H9 (cell line): ENCODE measurements at regions not wholly inside any gene's neighbourhood (a gene's known extent, or its start where the extent isn't known, plus 50 kb on each side); places are given as distances from the start of the nearest gene placed in this dataset.

Experiments
- DNase-seq: peaks from one replicate; pipeline ENCODE4 v3.0.0-alpha.2; 2017
- H2AFZ ChIP-seq: one replicate; pipeline ENCODE4 v1.6.1; 2013; ENCODE audit warnings: mild to moderate bottlenecking, low read length, control low read depth, moderate library complexity
- H2AK5ac ChIP-seq: 2 replicates; pipeline ENCODE4 v1.6.1; 2013; ENCODE audit warnings: low read length, control low read depth, mixed read lengths; ENCODE audit not compliant: insufficient read length
- H2BK120ac ChIP-seq: one replicate; pipeline ENCODE4 v1.6.1; 2013; ENCODE audit warnings: low read depth, mild to moderate bottlenecking, low read length, control low read depth, inconsistent platforms; ENCODE audit not compliant: poor library complexity, severe bottlenecking
- H2BK12ac ChIP-seq: 2 replicates; pipeline ENCODE4 v1.6.1; 2013; ENCODE audit warnings: low read length, control low read depth, mixed read lengths, low read depth; ENCODE audit not compliant: insufficient read length
- H2BK15ac ChIP-seq: 2 replicates; pipeline ENCODE4 v1.6.1; 2013; ENCODE audit warnings: low read depth, low read length, control low read depth
- H2BK20ac ChIP-seq: one replicate; pipeline ENCODE4 v1.6.1; 2013; ENCODE audit warnings: low read depth, mild to moderate bottlenecking, low read length, control low read depth, inconsistent platforms; ENCODE audit not compliant: poor library complexity, severe bottlenecking
- H2BK5ac ChIP-seq: 2 replicates; pipeline ENCODE4 v1.6.1; 2013; ENCODE audit warnings: low read length, control low read depth, mixed read lengths; ENCODE audit not compliant: insufficient read length
- H3K14ac ChIP-seq: 2 replicates; pipeline ENCODE4 v1.6.1; 2013; ENCODE audit warnings: low read length, control low read depth; ENCODE audit not compliant: insufficient read depth
- H3K18ac ChIP-seq: 2 replicates; pipeline ENCODE4 v1.6.1; 2013; ENCODE audit warnings: low read depth, mild to moderate bottlenecking, mixed read lengths, low read length, control low read depth; ENCODE audit not compliant: insufficient read length
- H3K23ac ChIP-seq: 2 replicates; pipeline ENCODE4 v1.6.1; 2013; ENCODE audit warnings: low read length, control low read depth, mixed read lengths, low read depth; ENCODE audit not compliant: insufficient read length
- H3K23me2 ChIP-seq: 2 replicates; pipeline ENCODE4 v1.6.1; 2013; ENCODE audit warnings: low read depth, mild to moderate bottlenecking, mixed read lengths, low read length, control low read depth; ENCODE audit not compliant: insufficient read length, poor library complexity, severe bottlenecking
- H3K27ac ChIP-seq: 2 replicates; pipeline ENCODE4 v1.5.1; 2013; ENCODE audit warnings: low read length, control low read depth, mixed read lengths, low read depth; ENCODE audit not compliant: insufficient read length
- H3K27me3 ChIP-seq: 2 replicates; pipeline ENCODE4 v1.6.1; 2013; ENCODE audit warnings: low read length, control low read depth, inconsistent platforms; ENCODE audit not compliant: insufficient read depth
- H3K4ac ChIP-seq: 2 replicates; pipeline ENCODE4 v1.6.1; 2013; ENCODE audit warnings: low read depth, mild to moderate bottlenecking, control low read depth, inconsistent platforms, low read length, moderate library complexity
- H3K4me1 ChIP-seq: 2 replicates; pipeline ENCODE4 v1.6.1; 2013; ENCODE audit warnings: low read length, control low read depth, inconsistent platforms; ENCODE audit not compliant: insufficient read depth
- H3K4me2 ChIP-seq: 2 replicates; pipeline ENCODE4 v1.6.1; 2013; ENCODE audit warnings: low read length, control low read depth, mixed read lengths; ENCODE audit not compliant: insufficient read length, insufficient read depth
- H3K56ac ChIP-seq: 2 replicates; pipeline ENCODE4 v1.6.1; 2013; ENCODE audit warnings: low read depth, mild to moderate bottlenecking, mixed read lengths, low read length, control low read depth; ENCODE audit not compliant: insufficient read length
- H3K79me1 ChIP-seq: 2 replicates; pipeline ENCODE4 v1.6.1; 2013; ENCODE audit warnings: low read depth, mild to moderate bottlenecking, moderate library complexity, low read length, control low read depth, inconsistent platforms; ENCODE audit not compliant: insufficient read depth, poor library complexity, severe bottlenecking
- H3K79me2 ChIP-seq: 2 replicates; pipeline ENCODE4 v1.6.1; 2013; ENCODE audit warnings: low read length, control low read depth, inconsistent platforms; ENCODE audit not compliant: insufficient read depth
- H3K9ac ChIP-seq: 2 replicates; pipeline ENCODE4 v1.6.1; 2013; ENCODE audit warnings: low read length, control low read depth, mixed read lengths; ENCODE audit not compliant: insufficient read length; ENCODE audit errors: extremely low read depth
- H3K9me3 ChIP-seq: one replicate; pipeline ENCODE4 v1.6.1; 2013; ENCODE audit warnings: low read depth, low read length, inconsistent platforms; ENCODE audit not compliant: control insufficient read depth
- H3T11ph ChIP-seq: one replicate; pipeline ENCODE4 v1.6.1; 2013; ENCODE audit warnings: mild to moderate bottlenecking, low read length, control low read depth, inconsistent platforms
- H4K20me1 ChIP-seq: one replicate; pipeline ENCODE4 v1.6.1; 2013; ENCODE audit not compliant: control insufficient read depth, insufficient read length, insufficient read depth
- H4K5ac ChIP-seq: 2 replicates; pipeline ENCODE4 v1.6.1; 2013; ENCODE audit warnings: low read depth, mild to moderate bottlenecking, mixed read lengths, low read length, control low read depth; ENCODE audit not compliant: insufficient read length
- H4K8ac ChIP-seq: replicated peaks from 2 replicates; pipeline ENCODE4 v1.6.1; 2013; ENCODE audit warnings: low read length, control low read depth, mixed read lengths, low read depth; ENCODE audit not compliant: insufficient read length
- H4K91ac ChIP-seq: 2 replicates; pipeline ENCODE4 v1.6.1; 2013; ENCODE audit warnings: low read depth, mild to moderate bottlenecking, moderate library complexity, mixed read lengths, low read length, control low read depth; ENCODE audit not compliant: insufficient read length
- H3K27ac Mint-ChIP-seq, 3 experiments: 2 replicates in 2 of 3; 3 replicates in 1 of 3; pipeline ENCODE4 v1.8.0; 2020 to 2021; ENCODE audit warnings: mixed read lengths in 3 of 3, mild to moderate bottlenecking in 1 of 3, moderate library complexity in 1 of 3
- H3K27me3 Mint-ChIP-seq: 2 replicates; pipeline ENCODE4 v1.8.0; 2021; ENCODE audit warnings: low read depth, mild to moderate bottlenecking, moderate library complexity, mixed read lengths
- H3K36me3 Mint-ChIP-seq, 3 experiments: 2 replicates in 2 of 3; 3 replicates in 1 of 3; pipeline ENCODE4 v1.8.0; 2020 to 2021; ENCODE audit warnings: low read depth in 3 of 3, mixed read lengths in 3 of 3; ENCODE audit not compliant: insufficient read depth in 1 of 3
- H3K4me1 Mint-ChIP-seq, 2 experiments: 2 replicates each; pipeline ENCODE4 v1.8.0; 2020; ENCODE audit warnings: mixed read lengths in 2 of 2
- H3K4me3 Mint-ChIP-seq, 2 experiments: 2 replicates in 1 of 2; 3 replicates in 1 of 2; pipeline ENCODE4 v1.8.0; 2020 to 2021; ENCODE audit warnings: mild to moderate bottlenecking in 2 of 2, mixed read lengths in 2 of 2, moderate library complexity in 1 of 2
- H3K9me3 Mint-ChIP-seq, 2 experiments: 2 replicates in 1 of 2; 3 replicates in 1 of 2; pipeline ENCODE4 v1.8.0; 2020; ENCODE audit warnings: mild to moderate bottlenecking in 2 of 2, mixed read lengths in 2 of 2, moderate library complexity in 1 of 2
- WGBS: extraction: QIAGEN DNeasy Blood & Tissue Kit; methylation state at CpG from one replicate; pipeline ENCODE4 v1.1.7; 2013; ENCODE audit warnings: missing lambda C conversion rate, low lambda C conversion rate, mixed read lengths; ENCODE audit not compliant: insufficient read length; ENCODE audit errors: extremely low coverage; 5-methylcytosine and 5-hydroxymethylcytosine counted together
- TF ChIP-seq, protein P1 (sequence below): fragments of 200-600 bp; sonication (generic); conservative IDR thresholded peaks from 3 replicates; pipeline ENCODE4 v1.8.0; 2021; ENCODE audit warnings: antibody characterized with exemption, mild to moderate bottlenecking

DNA sequence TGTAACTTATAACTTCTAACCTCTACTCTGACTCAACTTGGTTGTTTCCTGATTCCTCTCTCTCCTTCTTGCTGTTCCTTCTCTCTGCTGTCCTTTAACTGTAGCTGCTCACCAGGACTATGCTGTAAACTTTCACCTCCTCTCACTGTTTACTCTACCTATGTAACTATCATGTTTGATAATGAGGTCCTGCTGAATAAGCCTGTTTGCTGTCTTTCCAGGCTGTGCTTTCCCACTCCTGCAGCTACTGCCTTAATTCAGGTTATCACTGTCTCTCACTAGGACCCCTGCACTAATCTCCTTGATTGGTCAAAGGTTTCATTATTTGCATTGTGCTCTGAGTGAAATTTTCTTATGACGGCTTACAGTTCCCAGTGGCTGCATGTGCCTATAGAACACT, 633.9 kb upstream of the PTBP2 start:
- no peaks in the 10 kb centered on the region for H3K9me3 ChIP-seq
- no peak overlapping the region for H3K14ac ChIP-seq
- no peak overlapping the region for H4K5ac ChIP-seq
- H3K4me1 ChIP-seq = no peaks in the 10 kb centered on the region; the same call in 1 of the 2 replicates
- no peak overlapping the region for H3K23ac ChIP-seq
- no peak overlapping the region for H2BK12ac ChIP-seq
- no CpG with 5 or more reads among the region's 1 CpG for WGBS
- no peak overlapping the region for H2AK5ac ChIP-seq
- H2BK120ac ChIP-seq = no peak overlapping the region
- H3K27ac ChIP-seq = no peak overlapping the region
- H2BK15ac ChIP-seq = no peak overlapping the region
- H3K79me2 ChIP-seq = no peaks in the 10 kb centered on the region
- TF ChIP-seq, protein P1, sequence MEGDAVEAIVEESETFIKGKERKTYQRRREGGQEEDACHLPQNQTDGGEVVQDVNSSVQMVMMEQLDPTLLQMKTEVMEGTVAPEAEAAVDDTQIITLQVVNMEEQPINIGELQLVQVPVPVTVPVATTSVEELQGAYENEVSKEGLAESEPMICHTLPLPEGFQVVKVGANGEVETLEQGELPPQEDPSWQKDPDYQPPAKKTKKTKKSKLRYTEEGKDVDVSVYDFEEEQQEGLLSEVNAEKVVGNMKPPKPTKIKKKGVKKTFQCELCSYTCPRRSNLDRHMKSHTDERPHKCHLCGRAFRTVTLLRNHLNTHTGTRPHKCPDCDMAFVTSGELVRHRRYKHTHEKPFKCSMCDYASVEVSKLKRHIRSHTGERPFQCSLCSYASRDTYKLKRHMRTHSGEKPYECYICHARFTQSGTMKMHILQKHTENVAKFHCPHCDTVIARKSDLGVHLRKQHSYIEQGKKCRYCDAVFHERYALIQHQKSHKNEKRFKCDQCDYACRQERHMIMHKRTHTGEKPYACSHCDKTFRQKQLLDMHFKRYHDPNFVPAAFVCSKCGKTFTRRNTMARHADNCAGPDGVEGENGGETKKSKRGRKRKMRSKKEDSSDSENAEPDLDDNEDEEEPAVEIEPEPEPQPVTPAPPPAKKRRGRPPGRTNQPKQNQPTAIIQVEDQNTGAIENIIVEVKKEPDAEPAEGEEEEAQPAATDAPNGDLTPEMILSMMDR = no peak
- no peak overlapping the region for H2AFZ ChIP-seq
- no peak overlapping the region for H3T11ph ChIP-seq
- H3K23me2 ChIP-seq = no peaks in the 10 kb centered on the region
- no peak overlapping the region for H2BK20ac ChIP-seq
- Mint-ChIP-seq H3K36me3 (peaks cover 0 to 5% (median 4%) of the 10 kb centered on the region in 3 experiments; a peak in 5 of 7 replicates), H3K27ac (no peak overlapping the region), H3K4me1 (peaks cover 9 to 10% of the 10 kb centered on the region in 2 experiments), H3K4me3 (no peak overlapping the region), H3K9me3 (peaks cover 2 to 5% of the 10 kb centered on the region in 2 experiments; a peak in 2 of 5 replicates), H3K27me3 (no peaks in the 10 kb centered on the region)
- no peak overlapping the region for H3K4me2 ChIP-seq
- H4K8ac ChIP-seq = no peak overlapping the region
- no peak for DNase-seq
- no peak overlapping the region for H3K9ac ChIP-seq
- H4K91ac ChIP-seq = no peak overlapping the region
- H3K79me1 ChIP-seq = no peaks in the 10 kb centered on the region
- H4K20me1 ChIP-seq = no peaks in the 10 kb centered on the region
- H3K27me3 ChIP-seq = no peaks in the 10 kb centered on the region
- no peak overlapping the region for H3K56ac ChIP-seq
- no peak overlapping the region for H2BK5ac ChIP-seq
- H3K18ac ChIP-seq = no peak overlapping the region
- H3K4ac ChIP-seq = no peak overlapping the region
